OCI-LY7 (cell line): ENCODE measurements at regions not wholly inside any gene's neighbourhood (a gene's known extent, or its start where the extent isn't known, plus 50 kb on each side); places are given as distances from the start of the nearest gene placed in this dataset.

ENCODE experiments used
- BruUV-seq: library from RNA; stranded (reverse); fragments of 400-500 nt; replicated peaks from 2 replicates; lab custom pipeline; 2021; lab: Mats Ljungman, UMichigan
- CTCF ChIA-PET: fragments of 300-600 bp; sonication (Branson Sonifier 250); formaldehyde crosslinking; loops from one replicate; lab custom pipeline; 2022; ENCODE audit warnings: antibody characterized with exemption; ENCODE audit not compliant: unreplicated experiment; lab: Charles Lee
- POLR2A ChIA-PET: fragments of 300-600 bp; sonication (Branson Sonifier 250); formaldehyde crosslinking; loops from one replicate; lab custom pipeline; 2022; ENCODE audit warnings: antibody characterized with exemption; lab: Charles Lee
- DNase-seq: peaks from one replicate; pipeline ENCODE4 v3.0.0-alpha.2; 2015; ENCODE audit warnings: low spot score
- H2AFZ ChIP-seq: fragments of 200-600 bp; sonication (generic), shearing (Covaris generic); 2 replicates; pipeline ENCODE4 v1.6.1; 2014; ENCODE audit warnings: mild to moderate bottlenecking, antibody characterized with exemption, low read length, moderate library complexity
- H3K27ac ChIP-seq: fragments of 200-600 bp; sonication (generic); 2 replicates; pipeline ENCODE4 v1.5.1; 2014; ENCODE audit warnings: mixed run types, low read depth, mild to moderate bottlenecking, moderate library complexity, low read length, inconsistent platforms; ENCODE audit not compliant: poor library complexity, severe bottlenecking
- H3K36me3 ChIP-seq: fragments of 200-600 bp; sonication (generic); 2 replicates; pipeline ENCODE4 v1.6.1; 2014; ENCODE audit warnings: mild to moderate bottlenecking, antibody characterized with exemption, low read length, moderate library complexity, mixed read lengths; ENCODE audit not compliant: insufficient read depth
- H3K4me1 ChIP-seq: fragments of 200-600 bp; sonication (generic); 2 replicates; pipeline ENCODE4 v1.5.1; 2014; ENCODE audit warnings: mild to moderate bottlenecking, low read length; ENCODE audit not compliant: insufficient read depth, poor library complexity, severe bottlenecking
- H3K4me2 ChIP-seq: fragments of 200-600 bp; sonication (generic); 2 replicates; pipeline ENCODE4 v1.6.1; 2014; ENCODE audit warnings: mild to moderate bottlenecking, low read length
- H3K4me3 ChIP-seq: fragments of 200-600 bp; sonication (generic); 2 replicates; pipeline ENCODE4 v1.5.1; 2014; ENCODE audit warnings: mild to moderate bottlenecking, low read depth, low read length; ENCODE audit not compliant: poor library complexity, severe bottlenecking
- H3K79me2 ChIP-seq: fragments of 200-600 bp; sonication (generic); 2 replicates; pipeline ENCODE4 v1.6.1; 2016; ENCODE audit warnings: low read depth, mild to moderate bottlenecking, low read length, moderate library complexity, mixed read lengths; ENCODE audit not compliant: insufficient read depth
- H3K9me2 ChIP-seq: fragments of 200-600 bp; sonication (generic); 2 replicates; pipeline ENCODE4 v1.6.1; 2016; ENCODE audit warnings: mild to moderate bottlenecking, low read length, mixed read lengths; ENCODE audit not compliant: insufficient read depth
- H3K9me3 ChIP-seq: fragments of 200-600 bp; sonication (generic); 2 replicates; pipeline ENCODE4 v1.6.1; 2014; ENCODE audit warnings: mild to moderate bottlenecking, mixed run types, low read length, mixed read lengths
- H4K20me1 ChIP-seq: fragments of 200-600 bp; sonication (generic); 2 replicates; pipeline ENCODE4 v1.6.1; 2014; ENCODE audit warnings: mild to moderate bottlenecking, antibody characterized with exemption, low read length, moderate library complexity, mixed read lengths; ENCODE audit not compliant: insufficient read depth
- EZH2phosphoT487 ChIP-seq: fragments of 200-600 bp; sonication (generic); IDR thresholded peaks from 2 replicates; pipeline ENCODE4 v1.6.1; 2018; ENCODE audit warnings: low read depth, borderline replicate concordance, mild to moderate bottlenecking, mixed run types, antibody characterized with exemption, low read length, moderate library complexity, mixed read lengths
- intact Hi-C: fragments of 100-400 bp; cut with micrococcal nuclease; formaldehyde crosslinking; loops from one replicate; pipeline ENCODE4 v1.10.0; 2022; ENCODE audit not compliant: unreplicated experiment
- TF ChIP-seq, protein P1 (sequence below): fragments of 200-600 bp; sonication (generic); conservative IDR thresholded peaks from 2 replicates; pipeline ENCODE4 v1.5.1; 2014; ENCODE audit warnings: mild to moderate bottlenecking, antibody characterized with exemption, low read length, moderate library complexity, mixed read lengths

DNA sequence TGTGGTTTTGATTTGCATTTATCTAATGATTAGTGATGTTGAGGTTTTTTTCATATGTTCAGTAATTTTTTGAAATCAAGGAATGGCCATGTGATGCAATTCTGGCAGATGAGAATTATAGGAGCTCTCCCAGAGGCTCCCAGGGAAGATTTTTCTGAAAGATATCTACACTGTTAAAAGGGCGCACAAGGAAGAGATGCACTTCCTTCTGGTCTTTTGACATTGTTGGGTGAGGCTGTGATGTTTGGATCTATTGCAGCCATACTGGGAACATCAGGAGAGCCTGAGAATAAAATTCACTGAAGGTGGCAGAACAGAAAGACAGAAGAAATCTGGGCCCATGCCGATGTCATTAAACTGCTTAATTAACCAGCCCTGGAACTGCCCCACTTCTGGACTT, 108.5 kb downstream of the DDX1 start:
- no peaks in the 10 kb centered on the region for H3K36me3 ChIP-seq
- H3K9me2 ChIP-seq: no peaks in the 10 kb centered on the region
- ChIA-PET POLR2A (interaction anchor here (0.6 kb wide), 1 partner anchor 520 kb away, joined by 3 read pairs; no protein-coding TSS in a partner anchor), CTCF (no interaction called here)
- H4K20me1 ChIP-seq: no peaks in the 10 kb centered on the region
- TF ChIP-seq, protein P1, sequence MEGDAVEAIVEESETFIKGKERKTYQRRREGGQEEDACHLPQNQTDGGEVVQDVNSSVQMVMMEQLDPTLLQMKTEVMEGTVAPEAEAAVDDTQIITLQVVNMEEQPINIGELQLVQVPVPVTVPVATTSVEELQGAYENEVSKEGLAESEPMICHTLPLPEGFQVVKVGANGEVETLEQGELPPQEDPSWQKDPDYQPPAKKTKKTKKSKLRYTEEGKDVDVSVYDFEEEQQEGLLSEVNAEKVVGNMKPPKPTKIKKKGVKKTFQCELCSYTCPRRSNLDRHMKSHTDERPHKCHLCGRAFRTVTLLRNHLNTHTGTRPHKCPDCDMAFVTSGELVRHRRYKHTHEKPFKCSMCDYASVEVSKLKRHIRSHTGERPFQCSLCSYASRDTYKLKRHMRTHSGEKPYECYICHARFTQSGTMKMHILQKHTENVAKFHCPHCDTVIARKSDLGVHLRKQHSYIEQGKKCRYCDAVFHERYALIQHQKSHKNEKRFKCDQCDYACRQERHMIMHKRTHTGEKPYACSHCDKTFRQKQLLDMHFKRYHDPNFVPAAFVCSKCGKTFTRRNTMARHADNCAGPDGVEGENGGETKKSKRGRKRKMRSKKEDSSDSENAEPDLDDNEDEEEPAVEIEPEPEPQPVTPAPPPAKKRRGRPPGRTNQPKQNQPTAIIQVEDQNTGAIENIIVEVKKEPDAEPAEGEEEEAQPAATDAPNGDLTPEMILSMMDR: no peak
- no peak for TF ChIP-seq EZH2phosphoT487
- H3K27ac ChIP-seq: no peak overlapping the region
- no peak for DNase-seq
- no peak overlapping the region for H3K4me2 ChIP-seq
- BruUV-seq: no TSS peak
- no peaks in the 10 kb centered on the region for H3K9me3 ChIP-seq
- intact Hi-C loops: no loop called here
- no peaks in the 10 kb centered on the region for H3K79me2 ChIP-seq
- H3K4me3 ChIP-seq: no peak overlapping the region
- no peak overlapping the region for H2AFZ ChIP-seq
- H3K4me1 ChIP-seq: no peaks in the 10 kb centered on the region

DNA sequence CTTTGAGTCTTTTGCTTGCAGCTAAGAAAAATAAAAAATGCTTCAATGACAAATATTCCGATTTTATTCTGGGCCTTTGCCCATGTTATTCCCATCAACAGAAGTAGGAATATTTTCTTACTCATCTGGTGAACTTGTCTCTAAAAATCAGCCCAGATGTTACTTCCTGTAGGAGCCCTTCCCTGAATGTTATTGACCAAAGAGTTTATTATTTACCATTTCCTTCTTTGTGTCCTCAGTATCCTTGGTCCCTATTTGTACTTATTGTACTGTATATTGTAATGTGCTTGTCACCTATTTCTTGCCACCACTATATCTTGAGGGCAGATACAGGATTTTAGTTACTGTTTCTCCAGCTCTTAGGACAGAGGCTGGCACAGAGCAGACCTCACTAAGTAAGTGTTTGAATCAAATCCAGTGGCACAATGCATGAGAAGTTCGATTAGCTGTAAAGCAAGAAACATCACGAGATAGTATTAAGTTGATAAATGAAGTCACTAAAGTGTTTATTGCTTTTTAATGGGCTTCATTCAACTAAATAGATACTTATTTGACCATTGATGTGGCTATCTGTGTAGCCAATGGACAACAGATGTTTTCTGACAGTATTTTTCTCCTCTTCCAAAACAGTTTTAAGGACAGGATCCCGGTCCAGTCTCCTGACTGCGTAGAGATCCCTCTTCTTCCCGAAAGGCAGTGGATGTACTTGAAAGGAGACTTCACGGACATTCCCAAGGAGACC, 109.1 kb downstream of the DDX1 start:
- H2AFZ ChIP-seq: no peak overlapping the region
- no peak overlapping the region for H3K4me2 ChIP-seq
- CTCF ChIA-PET: no interaction called here
- no peaks in the 10 kb centered on the region for H4K20me1 ChIP-seq
- POLR2A ChIA-PET: interaction anchor here (0.6 kb wide), 1 partner anchor 521 kb away, joined by 3 read pairs; no protein-coding TSS in a partner anchor
- TF ChIP-seq EZH2phosphoT487: no peak
- TF ChIP-seq, protein P1: no peak
- no peaks in the 10 kb centered on the region for H3K36me3 ChIP-seq
- no peak overlapping the region for H3K4me3 ChIP-seq
- no peak overlapping the region for H3K27ac ChIP-seq
- H3K4me1 ChIP-seq: no peaks in the 10 kb centered on the region
- no peaks in the 10 kb centered on the region for H3K9me2 ChIP-seq
- H3K79me2 ChIP-seq: no peaks in the 10 kb centered on the region
- BruUV-seq: no TSS peak
- intact Hi-C loops: no loop called here
- H3K9me3 ChIP-seq: no peaks in the 10 kb centered on the region
- no peak for DNase-seq

DNA sequence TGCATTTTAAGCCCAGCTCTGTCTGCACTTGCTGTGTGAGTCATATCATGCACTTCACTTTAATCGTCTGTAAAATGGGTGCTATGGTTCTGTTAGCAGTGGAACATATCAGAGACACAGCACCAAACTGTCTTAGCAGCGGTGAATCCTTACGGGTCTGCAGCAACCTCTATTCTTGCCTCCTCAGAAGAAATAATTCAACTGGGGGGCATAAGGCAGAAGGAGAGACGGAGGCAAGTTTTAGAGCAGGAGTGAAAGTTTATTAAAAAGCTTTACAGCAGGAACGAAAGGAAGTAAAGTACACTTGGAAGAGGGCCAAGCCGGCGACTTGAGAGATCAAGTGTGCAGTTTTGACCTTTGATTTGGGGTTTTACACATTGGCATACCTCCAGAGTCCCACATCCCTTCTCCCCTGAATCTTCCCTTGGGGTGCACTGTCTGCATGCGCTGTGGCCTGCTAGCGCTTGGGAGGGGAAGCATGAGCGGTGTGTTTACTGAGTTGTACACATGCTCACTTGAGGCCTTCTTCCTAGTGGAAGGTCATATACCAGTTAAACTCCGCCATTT, 109.8 kb downstream of the DDX1 start:
- no peaks in the 10 kb centered on the region for H3K79me2 ChIP-seq
- no peaks in the 10 kb centered on the region for H4K20me1 ChIP-seq
- ChIA-PET POLR2A (no interaction called here), CTCF (no interaction called here)
- no peak overlapping the region for H3K27ac ChIP-seq
- H3K4me1 ChIP-seq: no peaks in the 10 kb centered on the region
- no peak for DNase-seq
- H2AFZ ChIP-seq: no peak overlapping the region
- no TSS peak for BruUV-seq
- TF ChIP-seq, protein P1: no peak
- no peak for TF ChIP-seq EZH2phosphoT487
- H3K4me3 ChIP-seq: no peak overlapping the region
- no peaks in the 10 kb centered on the region for H3K9me3 ChIP-seq
- H3K9me2 ChIP-seq: no peaks in the 10 kb centered on the region
- H3K4me2 ChIP-seq: no peak overlapping the region
- H3K36me3 ChIP-seq: no peaks in the 10 kb centered on the region
- intact Hi-C loops: no loop called here
